ENCODE measurements at regions not wholly inside any gene's neighbourhood (a gene's known extent, or its start where the extent isn't known, plus 50 kb on each side); places are given as distances from the start of the nearest gene placed in this dataset.

GRCh38 chr16:64857411-64857810, 264.5 kb downstream of the CDH11 start:
- no peak for TF ChIP-seq POLR2AphosphoS5 (IDR thresholded peaks at IDR 0.05; ENCODE audit: low read depth)
- no peak for TF ChIP-seq CTCF (IDR thresholded peaks at IDR 0.05; ENCODE audit: insufficient read depth, low read length)
- no peak for TF ChIP-seq GABPA (IDR thresholded peaks at IDR 0.05; ENCODE audit: low read depth)
- no peak for TF ChIP-seq REST (IDR thresholded peaks at IDR 0.05; ENCODE audit: insufficient replicate concordance, low read depth)
- TF ChIP-seq SPI1 (IDR thresholded peaks at IDR 0.05; ENCODE audit: borderline replicate concordance, low read depth): no peak

Data from HL-60 (cell line).